ENCODE measurements at regions not wholly inside any gene's neighbourhood (a gene's known extent, or its start where the extent isn't known, plus 50 kb on each side); places are given as distances from the start of the nearest gene placed in this dataset.
A peak's percentile ranks its signal among the peaks of the same experiment; 100 is the strongest.

DNA sequence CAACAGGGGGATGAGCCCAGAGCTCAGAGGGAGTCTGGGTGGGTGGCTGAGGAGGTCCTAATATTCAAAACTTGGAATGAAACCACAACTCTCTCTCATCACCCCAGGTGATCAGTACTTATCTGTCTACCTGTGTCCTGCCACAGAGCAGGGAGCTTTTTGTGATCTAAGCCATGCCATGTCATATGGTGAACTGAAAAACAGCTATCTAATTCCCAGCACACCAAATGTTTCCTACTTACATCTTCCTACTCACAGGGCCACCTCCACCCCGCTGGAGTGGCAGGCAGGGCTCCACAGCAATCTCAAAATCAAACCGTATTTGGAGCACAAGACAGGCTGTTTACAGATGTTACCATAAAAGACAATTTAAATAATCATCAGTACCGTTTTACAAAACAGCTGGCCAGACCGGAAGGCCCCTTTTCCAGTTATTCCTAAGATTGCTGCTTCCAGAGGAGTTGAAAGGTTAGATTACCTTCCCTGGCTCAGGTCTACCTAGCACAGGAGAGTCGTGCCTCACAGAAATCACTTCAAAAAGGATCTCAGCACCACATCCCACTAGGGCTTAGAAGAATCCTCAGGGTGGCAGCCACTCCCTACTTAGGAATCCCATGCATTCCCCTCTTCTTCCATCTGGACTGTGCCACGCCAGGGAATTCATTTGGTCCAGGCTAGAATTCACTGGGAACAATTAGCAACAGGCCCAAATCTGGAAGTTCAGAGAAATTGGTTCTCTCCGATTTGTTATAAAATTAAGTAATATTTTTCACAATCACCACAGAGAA lies 226.6 kb upstream of the IL12A start (continued):
- TF ChIP-seq TAF1 (IDR thresholded peaks at IDR 0.05; ENCODE audit: borderline replicate concordance, low read depth, low read length), result no peak

DNA sequence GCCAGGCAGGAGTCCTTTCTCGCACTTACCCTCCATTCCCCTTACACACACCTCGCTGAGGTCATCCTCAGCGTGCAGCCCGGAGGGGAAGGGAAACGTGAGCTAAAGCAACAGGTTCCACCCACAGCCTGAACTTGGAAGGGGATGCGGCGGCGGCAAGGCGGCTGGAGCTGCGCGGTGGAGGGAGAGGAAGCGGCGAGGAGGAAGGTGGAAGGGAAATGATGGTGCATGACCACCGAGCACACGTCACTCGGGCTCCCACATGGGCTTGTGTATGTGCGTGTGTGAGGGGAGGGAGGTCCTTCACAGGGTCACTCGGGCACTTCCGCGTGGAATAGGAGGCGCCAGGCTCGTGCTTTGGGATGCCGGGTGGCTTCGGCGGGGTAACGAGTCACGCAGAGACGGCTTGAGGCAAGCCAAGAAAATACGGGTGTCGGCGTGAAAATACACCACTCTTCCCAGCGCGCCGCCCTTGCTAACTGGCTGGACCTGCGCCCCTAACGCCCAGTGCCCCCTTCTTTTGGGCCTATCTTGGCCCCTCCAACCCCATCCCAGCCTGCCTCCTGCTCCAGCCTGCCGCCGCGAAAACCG lies 225.5 kb upstream of the IL12A start:
- H2AFZ ChIP-seq (ENCODE audit: low read depth), result peak overlapping the region; percentile 68; the same call in 1 of the 2 replicates
- peak overlapping the region; percentile 83 to 96 for H3K4me3 ChIP-seq (ENCODE audit: low read depth in 2 of 2, low read length in 1 of 2)
- H3K4me1 ChIP-seq (ENCODE audit: control insufficient read depth in 1 of 2, insufficient read depth in 2 of 2, low read depth in 1 of 2, low read length in 1 of 2), result peaks cover 31 to 40% of the 10 kb centered on the region in 2 experiments; a peak in 3 of 4 replicates
- DNase-seq, result peak; percentile 52
- ChIA-PET CTCF (interaction anchor here (0.9 kb wide), 1 partner anchor 40 kb away, joined by 3 read pairs; no protein-coding TSS in a partner anchor), POLR2A (no interaction called here)
- no peaks in the 10 kb centered on the region for H3K9me3 ChIP-seq
- TF ChIP-seq SMC3 (IDR thresholded peaks at IDR 0.05; ENCODE audit: low read depth, low read length) (no peak), ELF1 (IDR thresholded peaks at IDR 0.05) (no peak), MEF2A (IDR thresholded peaks at IDR 0.05; ENCODE audit: borderline replicate concordance, low read depth) (no peak), FOXJ3 (CRISPR knock-in tag; IDR thresholded peaks at IDR 0.05) (no peak), RAD21 (IDR thresholded peaks at IDR 0.05; ENCODE audit: low read length) (no peak), CHD2 (IDR thresholded peaks at IDR 0.05; ENCODE audit: low read length, partially characterized antibody) (no peak), YY1 (IDR thresholded peaks at IDR 0.05; ENCODE audit: low read depth) (no peak), TAF1 (IDR thresholded peaks at IDR 0.05; ENCODE audit: borderline replicate concordance, low read depth, low read length) (no peak), JUND (IDR thresholded peaks at IDR 0.05) (no peak), GABPA (IDR thresholded peaks at IDR 0.05; ENCODE audit: low read depth) (no peak), RCOR1 (IDR thresholded peaks at IDR 0.05; ENCODE audit: low read length) (no peak), POLR2AphosphoS5 (IDR thresholded peaks at IDR 0.05; ENCODE audit: low read depth, low read length) (no peak; the same call in 1 of the 2 replicates)
- TF ChIP-seq, protein P1, sequence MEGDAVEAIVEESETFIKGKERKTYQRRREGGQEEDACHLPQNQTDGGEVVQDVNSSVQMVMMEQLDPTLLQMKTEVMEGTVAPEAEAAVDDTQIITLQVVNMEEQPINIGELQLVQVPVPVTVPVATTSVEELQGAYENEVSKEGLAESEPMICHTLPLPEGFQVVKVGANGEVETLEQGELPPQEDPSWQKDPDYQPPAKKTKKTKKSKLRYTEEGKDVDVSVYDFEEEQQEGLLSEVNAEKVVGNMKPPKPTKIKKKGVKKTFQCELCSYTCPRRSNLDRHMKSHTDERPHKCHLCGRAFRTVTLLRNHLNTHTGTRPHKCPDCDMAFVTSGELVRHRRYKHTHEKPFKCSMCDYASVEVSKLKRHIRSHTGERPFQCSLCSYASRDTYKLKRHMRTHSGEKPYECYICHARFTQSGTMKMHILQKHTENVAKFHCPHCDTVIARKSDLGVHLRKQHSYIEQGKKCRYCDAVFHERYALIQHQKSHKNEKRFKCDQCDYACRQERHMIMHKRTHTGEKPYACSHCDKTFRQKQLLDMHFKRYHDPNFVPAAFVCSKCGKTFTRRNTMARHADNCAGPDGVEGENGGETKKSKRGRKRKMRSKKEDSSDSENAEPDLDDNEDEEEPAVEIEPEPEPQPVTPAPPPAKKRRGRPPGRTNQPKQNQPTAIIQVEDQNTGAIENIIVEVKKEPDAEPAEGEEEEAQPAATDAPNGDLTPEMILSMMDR (IDR thresholded peaks at IDR 0.05), result no peak
- TF ChIP-seq, protein P2, sequence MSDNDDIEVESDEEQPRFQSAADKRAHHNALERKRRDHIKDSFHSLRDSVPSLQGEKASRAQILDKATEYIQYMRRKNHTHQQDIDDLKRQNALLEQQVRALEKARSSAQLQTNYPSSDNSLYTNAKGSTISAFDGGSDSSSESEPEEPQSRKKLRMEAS (IDR thresholded peaks at IDR 0.05; ENCODE audit: low read depth), result no peak; the same call in 1 of the 2 replicates
- TF ChIP-seq, protein P3, sequence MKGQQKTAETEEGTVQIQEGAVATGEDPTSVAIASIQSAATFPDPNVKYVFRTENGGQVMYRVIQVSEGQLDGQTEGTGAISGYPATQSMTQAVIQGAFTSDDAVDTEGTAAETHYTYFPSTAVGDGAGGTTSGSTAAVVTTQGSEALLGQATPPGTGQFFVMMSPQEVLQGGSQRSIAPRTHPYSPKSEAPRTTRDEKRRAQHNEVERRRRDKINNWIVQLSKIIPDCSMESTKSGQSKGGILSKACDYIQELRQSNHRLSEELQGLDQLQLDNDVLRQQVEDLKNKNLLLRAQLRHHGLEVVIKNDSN (IDR thresholded peaks at IDR 0.05; ENCODE audit: borderline replicate concordance, low read depth), result no peak
- TF ChIP-seq, protein P4, sequence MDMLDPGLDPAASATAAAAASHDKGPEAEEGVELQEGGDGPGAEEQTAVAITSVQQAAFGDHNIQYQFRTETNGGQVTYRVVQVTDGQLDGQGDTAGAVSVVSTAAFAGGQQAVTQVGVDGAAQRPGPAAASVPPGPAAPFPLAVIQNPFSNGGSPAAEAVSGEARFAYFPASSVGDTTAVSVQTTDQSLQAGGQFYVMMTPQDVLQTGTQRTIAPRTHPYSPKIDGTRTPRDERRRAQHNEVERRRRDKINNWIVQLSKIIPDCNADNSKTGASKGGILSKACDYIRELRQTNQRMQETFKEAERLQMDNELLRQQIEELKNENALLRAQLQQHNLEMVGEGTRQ (IDR thresholded peaks at IDR 0.05; ENCODE audit: borderline replicate concordance, low read depth, low read length), result no peak
- no peaks in the 10 kb centered on the region for H3K9me2 ChIP-seq
- peak overlapping the region; percentile 77 for H3K4me2 ChIP-seq
- 54% methylated on average over 24 of the region's 40 CpGs for WGBS (ENCODE audit: low lambda C conversion rate)
- H4K20me1 ChIP-seq (ENCODE audit: insufficient read depth), result 0 out of 2 replicates have a peak, but pooled peaks cover 1% of the 10 kb centered on the region
- peak overlapping the region; percentile 73 to 97 for H3K27ac ChIP-seq (ENCODE audit: low read depth in 2 of 2, low read length in 1 of 2)
- H3K9ac ChIP-seq, result peak overlapping the region; percentile 78
- H3K36me3 ChIP-seq (replicated peaks in 1 of 2; ENCODE audit: control insufficient read depth in 1 of 2, insufficient read depth in 2 of 2, low read length in 1 of 2), result no peaks in the 10 kb centered on the region
- peaks cover 23% of the 10 kb centered on the region for H3F3A ChIP-seq (replicated peaks; ENCODE audit: insufficient read depth)
- peaks cover 22% of the 10 kb centered on the region for H3K79me2 ChIP-seq (ENCODE audit: insufficient read depth)
- H3K27me3 ChIP-seq (ENCODE audit: insufficient read depth), result no peaks in the 10 kb centered on the region
